ENCODE measurements at regions not wholly inside any gene's neighbourhood (a gene's known extent, or its start where the extent isn't known, plus 50 kb on each side); places are given as distances from the start of the nearest gene placed in this dataset.

GRCh38 chr1:165112260-165112659, 244.3 kb downstream of the LMX1A start:
- H3K4me2 ChIP-seq, result no peak overlapping the region
- H3K27me3 Mint-ChIP-seq (ENCODE audit: insufficient read depth, low read depth, poor library complexity), result peaks cover 20% of the 10 kb centered on the region
- no peak overlapping the region for H3K27ac Mint-ChIP-seq
- peaks cover 22% of the 10 kb centered on the region for H3K27me3 ChIP-seq (ENCODE audit: insufficient read depth)
- no peaks in the 10 kb centered on the region for H3K36me3 ChIP-seq (ENCODE audit: insufficient read depth)
- H3K4me1 ChIP-seq (ENCODE audit: insufficient read depth), result no peaks in the 10 kb centered on the region
- H3K36me3 Mint-ChIP-seq (ENCODE audit: low read depth), result no peaks in the 10 kb centered on the region
- TF ChIP-seq, protein P1, sequence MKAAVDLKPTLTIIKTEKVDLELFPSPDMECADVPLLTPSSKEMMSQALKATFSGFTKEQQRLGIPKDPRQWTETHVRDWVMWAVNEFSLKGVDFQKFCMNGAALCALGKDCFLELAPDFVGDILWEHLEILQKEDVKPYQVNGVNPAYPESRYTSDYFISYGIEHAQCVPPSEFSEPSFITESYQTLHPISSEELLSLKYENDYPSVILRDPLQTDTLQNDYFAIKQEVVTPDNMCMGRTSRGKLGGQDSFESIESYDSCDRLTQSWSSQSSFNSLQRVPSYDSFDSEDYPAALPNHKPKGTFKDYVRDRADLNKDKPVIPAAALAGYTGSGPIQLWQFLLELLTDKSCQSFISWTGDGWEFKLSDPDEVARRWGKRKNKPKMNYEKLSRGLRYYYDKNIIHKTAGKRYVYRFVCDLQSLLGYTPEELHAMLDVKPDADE (IDR thresholded peaks at IDR 0.05), result no peak
- TF ChIP-seq STAT1 (IDR thresholded peaks at IDR 0.05; ENCODE audit: unreplicated experiment), result no peak
- TF ChIP-seq ZNF114 (CRISPR knock-in tag; IDR thresholded peaks at IDR 0.05), result no peak
- no peak for TF ChIP-seq JUNB (IDR thresholded peaks at IDR 0.05; ENCODE audit: unreplicated experiment)
- TF ChIP-seq, protein P2, sequence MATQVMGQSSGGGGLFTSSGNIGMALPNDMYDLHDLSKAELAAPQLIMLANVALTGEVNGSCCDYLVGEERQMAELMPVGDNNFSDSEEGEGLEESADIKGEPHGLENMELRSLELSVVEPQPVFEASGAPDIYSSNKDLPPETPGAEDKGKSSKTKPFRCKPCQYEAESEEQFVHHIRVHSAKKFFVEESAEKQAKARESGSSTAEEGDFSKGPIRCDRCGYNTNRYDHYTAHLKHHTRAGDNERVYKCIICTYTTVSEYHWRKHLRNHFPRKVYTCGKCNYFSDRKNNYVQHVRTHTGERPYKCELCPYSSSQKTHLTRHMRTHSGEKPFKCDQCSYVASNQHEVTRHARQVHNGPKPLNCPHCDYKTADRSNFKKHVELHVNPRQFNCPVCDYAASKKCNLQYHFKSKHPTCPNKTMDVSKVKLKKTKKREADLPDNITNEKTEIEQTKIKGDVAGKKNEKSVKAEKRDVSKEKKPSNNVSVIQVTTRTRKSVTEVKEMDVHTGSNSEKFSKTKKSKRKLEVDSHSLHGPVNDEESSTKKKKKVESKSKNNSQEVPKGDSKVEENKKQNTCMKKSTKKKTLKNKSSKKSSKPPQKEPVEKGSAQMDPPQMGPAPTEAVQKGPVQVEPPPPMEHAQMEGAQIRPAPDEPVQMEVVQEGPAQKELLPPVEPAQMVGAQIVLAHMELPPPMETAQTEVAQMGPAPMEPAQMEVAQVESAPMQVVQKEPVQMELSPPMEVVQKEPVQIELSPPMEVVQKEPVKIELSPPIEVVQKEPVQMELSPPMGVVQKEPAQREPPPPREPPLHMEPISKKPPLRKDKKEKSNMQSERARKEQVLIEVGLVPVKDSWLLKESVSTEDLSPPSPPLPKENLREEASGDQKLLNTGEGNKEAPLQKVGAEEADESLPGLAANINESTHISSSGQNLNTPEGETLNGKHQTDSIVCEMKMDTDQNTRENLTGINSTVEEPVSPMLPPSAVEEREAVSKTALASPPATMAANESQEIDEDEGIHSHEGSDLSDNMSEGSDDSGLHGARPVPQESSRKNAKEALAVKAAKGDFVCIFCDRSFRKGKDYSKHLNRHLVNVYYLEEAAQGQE (IDR thresholded peaks at IDR 0.05; ENCODE audit: unreplicated experiment), result no peak
- TF ChIP-seq, protein P3, sequence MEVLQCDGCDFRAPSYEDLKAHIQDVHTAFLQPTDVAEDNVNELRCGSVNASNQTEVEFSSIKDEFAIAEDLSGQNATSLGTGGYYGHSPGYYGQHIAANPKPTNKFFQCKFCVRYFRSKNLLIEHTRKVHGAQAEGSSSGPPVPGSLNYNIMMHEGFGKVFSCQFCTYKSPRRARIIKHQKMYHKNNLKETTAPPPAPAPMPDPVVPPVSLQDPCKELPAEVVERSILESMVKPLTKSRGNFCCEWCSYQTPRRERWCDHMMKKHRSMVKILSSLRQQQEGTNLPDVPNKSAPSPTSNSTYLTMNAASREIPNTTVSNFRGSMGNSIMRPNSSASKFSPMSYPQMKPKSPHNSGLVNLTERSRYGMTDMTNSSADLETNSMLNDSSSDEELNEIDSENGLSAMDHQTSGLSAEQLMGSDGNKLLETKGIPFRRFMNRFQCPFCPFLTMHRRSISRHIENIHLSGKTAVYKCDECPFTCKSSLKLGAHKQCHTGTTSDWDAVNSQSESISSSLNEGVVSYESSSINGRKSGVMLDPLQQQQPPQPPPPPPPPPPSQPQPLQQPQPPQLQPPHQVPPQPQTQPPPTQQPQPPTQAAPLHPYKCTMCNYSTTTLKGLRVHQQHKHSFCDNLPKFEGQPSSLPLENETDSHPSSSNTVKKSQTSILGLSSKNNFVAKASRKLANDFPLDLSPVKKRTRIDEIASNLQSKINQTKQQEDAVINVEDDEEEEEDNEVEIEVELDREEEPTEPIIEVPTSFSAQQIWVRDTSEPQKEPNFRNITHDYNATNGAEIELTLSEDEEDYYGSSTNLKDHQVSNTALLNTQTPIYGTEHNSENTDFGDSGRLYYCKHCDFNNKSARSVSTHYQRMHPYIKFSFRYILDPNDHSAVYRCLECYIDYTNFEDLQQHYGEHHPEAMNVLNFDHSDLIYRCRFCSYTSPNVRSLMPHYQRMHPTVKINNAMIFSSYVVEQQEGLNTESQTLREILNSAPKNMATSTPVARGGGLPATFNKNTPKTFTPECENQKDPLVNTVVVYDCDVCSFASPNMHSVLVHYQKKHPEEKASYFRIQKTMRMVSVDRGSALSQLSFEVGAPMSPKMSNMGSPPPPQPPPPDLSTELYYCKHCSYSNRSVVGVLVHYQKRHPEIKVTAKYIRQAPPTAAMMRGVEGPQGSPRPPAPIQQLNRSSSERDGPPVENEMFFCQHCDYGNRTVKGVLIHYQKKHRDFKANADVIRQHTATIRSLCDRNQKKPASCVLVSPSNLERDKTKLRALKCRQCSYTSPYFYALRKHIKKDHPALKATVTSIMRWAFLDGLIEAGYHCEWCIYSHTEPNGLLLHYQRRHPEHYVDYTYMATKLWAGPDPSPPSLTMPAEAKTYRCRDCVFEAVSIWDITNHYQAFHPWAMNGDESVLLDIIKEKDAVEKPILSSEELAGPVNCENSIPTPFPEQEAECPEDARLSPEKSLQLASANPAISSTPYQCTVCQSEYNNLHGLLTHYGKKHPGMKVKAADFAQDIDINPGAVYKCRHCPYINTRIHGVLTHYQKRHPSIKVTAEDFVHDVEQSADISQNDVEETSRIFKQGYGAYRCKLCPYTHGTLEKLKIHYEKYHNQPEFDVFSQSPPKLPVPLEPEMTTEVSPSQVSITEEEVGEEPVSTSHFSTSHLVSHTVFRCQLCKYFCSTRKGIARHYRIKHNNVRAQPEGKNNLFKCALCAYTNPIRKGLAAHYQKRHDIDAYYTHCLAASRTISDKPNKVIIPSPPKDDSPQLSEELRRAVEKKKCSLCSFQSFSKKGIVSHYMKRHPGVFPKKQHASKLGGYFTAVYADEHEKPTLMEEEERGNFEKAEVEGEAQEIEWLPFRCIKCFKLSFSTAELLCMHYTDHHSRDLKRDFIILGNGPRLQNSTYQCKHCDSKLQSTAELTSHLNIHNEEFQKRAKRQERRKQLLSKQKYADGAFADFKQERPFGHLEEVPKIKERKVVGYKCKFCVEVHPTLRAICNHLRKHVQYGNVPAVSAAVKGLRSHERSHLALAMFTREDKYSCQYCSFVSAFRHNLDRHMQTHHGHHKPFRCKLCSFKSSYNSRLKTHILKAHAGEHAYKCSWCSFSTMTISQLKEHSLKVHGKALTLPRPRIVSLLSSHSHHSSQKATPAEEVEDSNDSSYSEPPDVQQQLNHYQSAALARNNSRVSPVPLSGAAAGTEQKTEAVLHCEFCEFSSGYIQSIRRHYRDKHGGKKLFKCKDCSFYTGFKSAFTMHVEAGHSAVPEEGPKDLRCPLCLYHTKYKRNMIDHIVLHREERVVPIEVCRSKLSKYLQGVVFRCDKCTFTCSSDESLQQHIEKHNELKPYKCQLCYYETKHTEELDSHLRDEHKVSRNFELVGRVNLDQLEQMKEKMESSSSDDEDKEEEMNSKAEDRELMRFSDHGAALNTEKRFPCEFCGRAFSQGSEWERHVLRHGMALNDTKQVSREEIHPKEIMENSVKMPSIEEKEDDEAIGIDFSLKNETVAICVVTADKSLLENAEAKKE (CRISPR knock-in tag; IDR thresholded peaks at IDR 0.05), result no peak
- TF ChIP-seq EZH2 (IDR thresholded peaks at IDR 0.05; ENCODE audit: low read depth, unreplicated experiment), result no peak
- TF ChIP-seq, protein P4, sequence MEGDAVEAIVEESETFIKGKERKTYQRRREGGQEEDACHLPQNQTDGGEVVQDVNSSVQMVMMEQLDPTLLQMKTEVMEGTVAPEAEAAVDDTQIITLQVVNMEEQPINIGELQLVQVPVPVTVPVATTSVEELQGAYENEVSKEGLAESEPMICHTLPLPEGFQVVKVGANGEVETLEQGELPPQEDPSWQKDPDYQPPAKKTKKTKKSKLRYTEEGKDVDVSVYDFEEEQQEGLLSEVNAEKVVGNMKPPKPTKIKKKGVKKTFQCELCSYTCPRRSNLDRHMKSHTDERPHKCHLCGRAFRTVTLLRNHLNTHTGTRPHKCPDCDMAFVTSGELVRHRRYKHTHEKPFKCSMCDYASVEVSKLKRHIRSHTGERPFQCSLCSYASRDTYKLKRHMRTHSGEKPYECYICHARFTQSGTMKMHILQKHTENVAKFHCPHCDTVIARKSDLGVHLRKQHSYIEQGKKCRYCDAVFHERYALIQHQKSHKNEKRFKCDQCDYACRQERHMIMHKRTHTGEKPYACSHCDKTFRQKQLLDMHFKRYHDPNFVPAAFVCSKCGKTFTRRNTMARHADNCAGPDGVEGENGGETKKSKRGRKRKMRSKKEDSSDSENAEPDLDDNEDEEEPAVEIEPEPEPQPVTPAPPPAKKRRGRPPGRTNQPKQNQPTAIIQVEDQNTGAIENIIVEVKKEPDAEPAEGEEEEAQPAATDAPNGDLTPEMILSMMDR (conservative IDR thresholded peaks at IDR 0.05; ENCODE audit: low read depth in 2 of 2), result no peak
- no peak for TF ChIP-seq NANOG (IDR thresholded peaks at IDR 0.05; ENCODE audit: borderline replicate concordance)
- no peak for TF ChIP-seq ZNF331 (CRISPR knock-in tag; IDR thresholded peaks at IDR 0.05; ENCODE audit: low read depth)
- no peak for TF ChIP-seq CREB1 (CRISPR knock-in tag; IDR thresholded peaks at IDR 0.05; ENCODE audit: low read depth)
- no peak for TF ChIP-seq EZH2phosphoT487 (IDR thresholded peaks at IDR 0.05; ENCODE audit: unreplicated experiment)
- peaks cover 4% of the 10 kb centered on the region for H3K4me1 Mint-ChIP-seq
- no peak overlapping the region for H3K4me3 ChIP-seq
- DNase-seq (ENCODE audit: low spot score), result no peak
- H3K4me3 Mint-ChIP-seq, result no peak overlapping the region
- H4K20me1 ChIP-seq (replicated peaks; ENCODE audit: insufficient read depth), result no peaks in the 10 kb centered on the region
- H3K27ac ChIP-seq (ENCODE audit: low read depth), result no peak overlapping the region
- no peaks in the 10 kb centered on the region for H3F3A ChIP-seq (replicated peaks; ENCODE audit: low read depth)
- no peaks in the 10 kb centered on the region for H3K79me2 ChIP-seq (replicated peaks; ENCODE audit: insufficient read depth)
- H2AFZ ChIP-seq, result no peak overlapping the region
- H3K9me3 Mint-ChIP-seq, result 0 out of 3 replicates have a peak, but pooled peaks cover 3% of the 10 kb centered on the region
- peaks cover 4% of the 10 kb centered on the region; the same call in 1 of the 2 replicates for H3K9me2 ChIP-seq (ENCODE audit: insufficient read depth)
- no peak for ATAC-seq

Measured in GM23338 (cell line).